Hepatocyte (in vitro differentiated cells): ENCODE measurements at regions not wholly inside any gene's neighbourhood (a gene's known extent, or its start where the extent isn't known, plus 50 kb on each side); places are given as distances from the start of the nearest gene placed in this dataset.

Experiments
- DNase-seq: peaks from one replicate; pipeline ENCODE4 v3.0.0-alpha.2; 2016; ENCODE audit warnings: low spot score
- H2AFZ ChIP-seq: fragments of 200-600 bp; sonication (generic); 2 replicates; pipeline ENCODE4 v1.6.0; 2016; ENCODE audit warnings: antibody characterized with exemption, mild to moderate bottlenecking
- H3K27ac ChIP-seq: fragments of 200-600 bp; sonication (generic); 2 replicates; pipeline ENCODE4 v1.5.1; 2016; ENCODE audit warnings: mild to moderate bottlenecking
- H3K27me3 ChIP-seq: fragments of 200-600 bp; sonication (generic); 2 replicates; pipeline ENCODE4 v1.6.1; 2016
- H3K36me3 ChIP-seq: fragments of 200-600 bp; sonication (generic); replicated peaks from 2 replicates; pipeline ENCODE4 v1.5.1; 2016; ENCODE audit warnings: low read depth; ENCODE audit not compliant: insufficient read depth
- H3K4me1 ChIP-seq: fragments of 200-600 bp; sonication (generic); 2 replicates; pipeline ENCODE4 v1.5.1; 2016; ENCODE audit warnings: mild to moderate bottlenecking, moderate library complexity; ENCODE audit not compliant: insufficient read depth
- H3K4me2 ChIP-seq: fragments of 200-600 bp; sonication (generic); 2 replicates; pipeline ENCODE4 v1.6.0; 2016
- H3K4me3 ChIP-seq: fragments of 200-600 bp; sonication (generic); 2 replicates; pipeline ENCODE4 v1.5.1; 2016; ENCODE audit warnings: mild to moderate bottlenecking
- H3K79me2 ChIP-seq: fragments of 200-600 bp; sonication (generic); 2 replicates; pipeline ENCODE4 v1.6.0; 2017; ENCODE audit warnings: mild to moderate bottlenecking
- H3K9me2 ChIP-seq: fragments of 200-600 bp; sonication (generic); replicated peaks from 2 replicates; pipeline ENCODE4 v1.6.0; 2017; ENCODE audit warnings: mild to moderate bottlenecking; ENCODE audit not compliant: insufficient read depth
- H3K9me3 ChIP-seq: fragments of 200-600 bp; sonication (generic); 2 replicates; pipeline ENCODE4 v1.5.1; 2016; ENCODE audit warnings: low read depth, mild to moderate bottlenecking
- H4K20me1 ChIP-seq: fragments of 200-600 bp; sonication (generic); 2 replicates; pipeline ENCODE4 v1.6.0; 2016; ENCODE audit warnings: mild to moderate bottlenecking; ENCODE audit not compliant: insufficient read depth, poor library complexity, severe bottlenecking
- CTCF ChIP-seq: fragments of 200-600 bp; sonication (generic); IDR thresholded peaks from 2 replicates; pipeline ENCODE4 v1.5.1; 2016; ENCODE audit warnings: antibody characterized with exemption, mild to moderate bottlenecking; ENCODE audit not compliant: poor library complexity
- EZH2 ChIP-seq: fragments of 200-600 bp; sonication (generic); IDR thresholded peaks from 2 replicates; pipeline ENCODE4 v1.6.1; 2016; ENCODE audit warnings: antibody characterized with exemption, mild to moderate bottlenecking, borderline replicate concordance
- EZH2phosphoT487 ChIP-seq: fragments of 200-600 bp; sonication (generic); IDR thresholded peaks from one replicate; pipeline ENCODE4 v1.6.1; 2018; ENCODE audit warnings: antibody characterized with exemption, mild to moderate bottlenecking, low read depth, moderate library complexity; ENCODE audit not compliant: unreplicated experiment, severe bottlenecking
- WGBS: methylation state at CpG from one replicate; pipeline ENCODE4 v1.1.6; 2016; ENCODE audit warnings: low lambda C conversion rate; ENCODE audit errors: missing lambda C conversion rate; 5-methylcytosine and 5-hydroxymethylcytosine counted together

GRCh38 chr4:10315638-10316037, 141.6 kb downstream of the ZNF518B start:
- WGBS, result 49% methylated on average over 4 of the region's 4 CpGs
- Histone ChIP-seq H3K79me2 (no peaks in the 10 kb centered on the region), H3K4me2 (no peak overlapping the region), H3K27ac (no peak overlapping the region), H3K36me3 (no peaks in the 10 kb centered on the region), H2AFZ (no peak overlapping the region), H4K20me1 (no peaks in the 10 kb centered on the region), H3K4me1 (no peaks in the 10 kb centered on the region), H3K27me3 (no peaks in the 10 kb centered on the region), H3K9me2 (no peaks in the 10 kb centered on the region), H3K9me3 (no peaks in the 10 kb centered on the region), H3K4me3 (no peak overlapping the region)
- no peak for DNase-seq
- no peak for TF ChIP-seq EZH2
- TF ChIP-seq CTCF, result no peak
- TF ChIP-seq EZH2phosphoT487, result no peak

GRCh38 chr4:10312568-10312967, 144.7 kb downstream of the ZNF518B start:
- H3K9me2 ChIP-seq, result no peaks in the 10 kb centered on the region
- no peak for TF ChIP-seq EZH2phosphoT487
- TF ChIP-seq EZH2, result no peak
- TF ChIP-seq CTCF, result no peak
- no peaks in the 10 kb centered on the region for H3K4me1 ChIP-seq
- H3K4me2 ChIP-seq, result no peak overlapping the region
- no peak overlapping the region for H2AFZ ChIP-seq
- WGBS, result 80% methylated on average over 3 of the region's 3 CpGs
- H3K27ac ChIP-seq, result no peak overlapping the region
- no peaks in the 10 kb centered on the region for H3K36me3 ChIP-seq
- no peaks in the 10 kb centered on the region for H3K27me3 ChIP-seq
- DNase-seq, result no peak
- H3K9me3 ChIP-seq, result no peaks in the 10 kb centered on the region
- no peak overlapping the region for H3K4me3 ChIP-seq
- H3K79me2 ChIP-seq, result no peaks in the 10 kb centered on the region
- no peaks in the 10 kb centered on the region for H4K20me1 ChIP-seq

- no peaks in the 10 kb centered on the region for H3K9me2 ChIP-seq
Measured at GRCh38 chr4:10311939-10312338, 145.3 kb downstream of the ZNF518B start.

More at GRCh38 chr4:10311939-10312338, 145.3 kb downstream of the ZNF518B start:
- Histone ChIP-seq H2AFZ (no peak overlapping the region), H3K36me3 (no peaks in the 10 kb centered on the region), H3K4me3 (no peak overlapping the region), H4K20me1 (no peaks in the 10 kb centered on the region), H3K27ac (no peak overlapping the region), H3K4me1 (no peaks in the 10 kb centered on the region), H3K9me3 (no peaks in the 10 kb centered on the region), H3K27me3 (no peaks in the 10 kb centered on the region), H3K4me2 (no peak overlapping the region), H3K79me2 (no peaks in the 10 kb centered on the region)
- WGBS, result 86% methylated on average over 4 of the region's 4 CpGs
- no peak for DNase-seq
- TF ChIP-seq EZH2phosphoT487 (no peak), EZH2 (no peak), CTCF (no peak)
